ENCODE measurements at regions not wholly inside any gene's neighbourhood (a gene's known extent, or its start where the extent isn't known, plus 50 kb on each side); places are given as distances from the start of the nearest gene placed in this dataset.

GRCh38 chr14:87111126-87111525 lies 881.9 kb downstream of the GALC start:
- Histone ChIP-seq H3K27me3 (replicated peaks) (no peaks in the 10 kb centered on the region), H3K4me3 (ENCODE audit: low read depth, low read length) (no peak overlapping the region), H3K36me3 (replicated peaks) (no peaks in the 10 kb centered on the region), H3K27ac (no peak overlapping the region)
- DNase-seq = no peak
- in situ Hi-C loops (cut with HindIII; ENCODE audit: low pct_ligation_motif_present, low sequenced_read_pairs) = no loop called here
- no peak for TF ChIP-seq CTCF (IDR thresholded peaks at IDR 0.05; ENCODE audit: low read depth, low read length, missing control alignments)

DNA sequence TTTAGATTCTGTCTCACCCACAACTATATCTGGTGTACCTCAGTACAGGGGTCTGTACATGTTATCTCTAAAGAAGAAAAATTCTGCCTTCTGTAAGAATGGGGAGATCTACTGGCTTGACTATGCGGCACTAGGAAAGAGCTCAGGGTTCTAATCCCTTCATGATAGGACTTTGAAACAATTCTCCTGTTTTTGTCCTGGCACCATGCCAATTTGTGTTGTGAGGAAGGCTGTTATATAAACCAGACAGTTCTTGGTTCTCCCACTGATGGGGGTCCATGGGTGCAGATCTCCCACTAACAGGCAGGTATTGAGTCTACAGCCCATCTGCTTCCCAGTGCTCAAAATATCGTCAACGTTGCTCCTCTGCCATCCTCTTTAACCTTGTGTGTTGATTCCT lies 883.7 kb downstream of the GALC start:
- no peak for TF ChIP-seq CTCF (IDR thresholded peaks at IDR 0.05; ENCODE audit: low read depth, low read length, missing control alignments)
- Histone ChIP-seq H3K27ac (no peak overlapping the region), H3K36me3 (replicated peaks) (no peaks in the 10 kb centered on the region), H3K4me3 (ENCODE audit: low read depth, low read length) (no peak overlapping the region), H3K27me3 (replicated peaks) (no peaks in the 10 kb centered on the region)
- no peak for DNase-seq
- in situ Hi-C loops (cut with HindIII; ENCODE audit: low pct_ligation_motif_present, low sequenced_read_pairs) = no loop called here

DNA sequence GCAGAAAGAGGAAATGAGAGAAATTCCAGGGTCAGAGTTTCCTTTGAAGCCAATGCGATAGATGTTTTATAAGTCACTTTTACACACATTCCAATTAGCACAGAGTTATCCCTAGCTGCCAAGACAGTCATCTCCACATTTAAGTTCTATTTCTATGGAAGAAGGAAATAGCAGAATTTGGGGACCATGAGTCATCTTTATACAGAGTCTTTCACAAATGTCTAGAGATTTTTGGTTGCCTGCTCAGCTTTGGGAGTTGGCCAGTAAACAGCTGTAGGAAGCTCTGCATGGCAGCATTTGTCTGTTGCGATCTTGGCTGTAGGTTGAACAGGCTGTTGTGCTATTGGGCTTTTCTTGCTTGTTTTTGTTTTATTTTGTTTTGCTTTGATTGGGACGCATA lies 884.3 kb downstream of the GALC start:
- no peak for DNase-seq
- TF ChIP-seq CTCF (IDR thresholded peaks at IDR 0.05; ENCODE audit: low read depth, low read length, missing control alignments) = no peak
- in situ Hi-C loops (cut with HindIII; ENCODE audit: low pct_ligation_motif_present, low sequenced_read_pairs) = no loop called here

GRCh38 chr14:87102811-87103378 lies 890.1 kb downstream of the GALC start:
- DNase-seq = no peak
- in situ Hi-C loops (cut with HindIII; ENCODE audit: low pct_ligation_motif_present, low sequenced_read_pairs) = no loop called here

More for the DNA sequence above, 884.3 kb downstream of the GALC start:
- no peaks in the 10 kb centered on the region for H3K36me3 ChIP-seq (replicated peaks)
- H3K27ac ChIP-seq = no peak overlapping the region
- no peaks in the 10 kb centered on the region for H3K27me3 ChIP-seq (replicated peaks)
- no peak overlapping the region for H3K4me3 ChIP-seq (ENCODE audit: low read depth, low read length)

DNA sequence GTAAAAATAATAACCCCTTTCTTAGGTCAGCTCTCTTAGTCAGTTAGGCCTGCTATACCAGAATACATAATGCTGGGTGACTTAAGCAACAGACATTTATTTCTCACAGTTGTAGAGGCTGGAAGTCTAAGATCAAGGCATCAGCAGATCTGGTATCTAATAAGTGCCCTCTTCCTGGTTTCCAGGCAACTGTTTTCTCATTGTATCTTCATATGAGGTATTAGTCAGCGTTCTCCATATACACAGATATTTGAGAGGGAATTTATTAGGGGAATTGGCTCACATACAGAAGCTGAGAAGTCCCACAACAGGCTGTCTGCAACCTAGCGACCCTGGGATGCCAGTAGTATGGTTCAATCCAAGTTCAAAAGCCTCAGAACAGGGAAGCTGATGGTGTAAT lies 896.0 kb downstream of the GALC start:
- DNase-seq = peak; percentile 0
- no peak for TF ChIP-seq CTCF (IDR thresholded peaks at IDR 0.05; ENCODE audit: low read depth, low read length, missing control alignments)

More at GRCh38 chr14:87102811-87103378, 890.1 kb downstream of the GALC start:
- Histone ChIP-seq H3K27ac (no peak overlapping the region), H3K4me3 (ENCODE audit: low read depth, low read length) (no peak overlapping the region), H3K27me3 (replicated peaks) (no peaks in the 10 kb centered on the region), H3K36me3 (replicated peaks) (no peaks in the 10 kb centered on the region)
- TF ChIP-seq CTCF (IDR thresholded peaks at IDR 0.05; ENCODE audit: low read depth, low read length, missing control alignments) = no peak

GRCh38 chr14:87094913-87095312 lies 898.1 kb downstream of the GALC start:
- no peak overlapping the region for H3K4me3 ChIP-seq (ENCODE audit: low read depth, low read length)
- no peak overlapping the region for H3K27ac ChIP-seq
- no peak for TF ChIP-seq CTCF (IDR thresholded peaks at IDR 0.05; ENCODE audit: low read depth, low read length, missing control alignments)
- DNase-seq = no peak
- no peaks in the 10 kb centered on the region for H3K27me3 ChIP-seq (replicated peaks)
- no peaks in the 10 kb centered on the region for H3K36me3 ChIP-seq (replicated peaks)
- in situ Hi-C loops (cut with HindIII; ENCODE audit: low pct_ligation_motif_present, low sequenced_read_pairs) = no loop called here

More for the DNA sequence above, 896.0 kb downstream of the GALC start:
- no peaks in the 10 kb centered on the region for H3K27me3 ChIP-seq (replicated peaks)
- H3K4me3 ChIP-seq (ENCODE audit: low read depth, low read length) = no peak overlapping the region
- H3K27ac ChIP-seq = no peak overlapping the region
- in situ Hi-C loops (cut with HindIII; ENCODE audit: low pct_ligation_motif_present, low sequenced_read_pairs) = no loop called here
- H3K36me3 ChIP-seq (replicated peaks) = no peaks in the 10 kb centered on the region
